ENCODE measurements at regions not wholly inside any gene's neighbourhood (a gene's known extent, or its start where the extent isn't known, plus 50 kb on each side); places are given as distances from the start of the nearest gene placed in this dataset.

- H3K4me1 ChIP-seq (ENCODE audit: control insufficient read depth in 1 of 2, insufficient read depth in 2 of 2, low read length in 2 of 2): no peaks in the 10 kb centered on the region
- POLR2A ChIA-PET: no interaction called here
- CTCF ChIA-PET: no interaction called here
- no peaks in the 10 kb centered on the region for H4K20me1 ChIP-seq (ENCODE audit: insufficient read depth)
- H3K36me3 ChIP-seq (ENCODE audit: control insufficient read depth in 1 of 2, insufficient read depth in 2 of 2, low read length in 2 of 2): no peaks in the 10 kb centered on the region
- no peaks in the 10 kb centered on the region for H3K9me2 ChIP-seq (ENCODE audit: insufficient read depth)
- no TSS peak for BruUV-seq (replicated peaks)
- no peaks in the 10 kb centered on the region; the same call in 1 of the 2 replicates for H3K27me3 ChIP-seq (ENCODE audit: insufficient read depth, low read length)
- H3K79me2 ChIP-seq (ENCODE audit: insufficient read depth, low read length): no peaks in the 10 kb centered on the region
- no peak overlapping the region for H3K9ac ChIP-seq (ENCODE audit: low read length)
- no peaks in the 10 kb centered on the region for H3K9me3 ChIP-seq (ENCODE audit: control insufficient read depth in 1 of 2, insufficient read depth in 1 of 2, low read depth in 1 of 2, low read length in 2 of 2)
- DNase-seq (ENCODE audit: low read depth, low spot score): no peak
- H2AFZ ChIP-seq (ENCODE audit: low read depth, low read length, poor library complexity, severe bottlenecking): no peak overlapping the region
- RAD21 ChIA-PET (ENCODE audit: low non-redundant PET in 1 of 2, low total read pairs in 2 of 2, uncharacterized antibody in 2 of 2, unreplicated experiment in 2 of 2): no interaction called here
- no peak for ATAC-seq
- H3K4me2 ChIP-seq (ENCODE audit: low read length): no peak overlapping the region
- H3K4me3 ChIP-seq (replicated peaks in 1 of 2; ENCODE audit: low read depth in 1 of 2, low read length in 2 of 2): no peak overlapping the region
- no peak for TF ChIP-seq EGR1 (IDR thresholded peaks at IDR 0.05; ENCODE audit: low read depth)
- TF ChIP-seq CBX3 (IDR thresholded peaks at IDR 0.05; ENCODE audit: low read depth): no peak
- no peak for TF ChIP-seq ZNF274 (IDR thresholded peaks at IDR 0.05; ENCODE audit: low read depth, low read length)
- TF ChIP-seq REST (IDR thresholded peaks at IDR 0.05; ENCODE audit: low read depth): no peak
- TF ChIP-seq SP1 (IDR thresholded peaks at IDR 0.05; ENCODE audit: low read depth): no peak
- TF ChIP-seq YY1 (IDR thresholded peaks at IDR 0.05; ENCODE audit: extremely low read depth, insufficient replicate concordance, low read depth, low read length): no peak
- no peak for TF ChIP-seq SIN3A (IDR thresholded peaks at IDR 0.05; ENCODE audit: low read depth)
- TF ChIP-seq EZH2phosphoT487 (IDR thresholded peaks at IDR 0.05; ENCODE audit: borderline replicate concordance): no peak
- no peak for TF ChIP-seq RAD21 (IDR thresholded peaks at IDR 0.05; ENCODE audit: low read depth)
- no peak for TF ChIP-seq CEBPB (IDR thresholded peaks at IDR 0.05; ENCODE audit: low read depth)
- no peak for TF ChIP-seq POLR2A (IDR thresholded peaks at IDR 0.05; ENCODE audit: borderline replicate concordance, extremely low read depth, insufficient read depth, insufficient read length)
- TF ChIP-seq ZBTB33 (IDR thresholded peaks at IDR 0.05; ENCODE audit: extremely low read depth, insufficient replicate concordance, low read length): no peak
- no peak for TF ChIP-seq ELF1 (IDR thresholded peaks at IDR 0.05; ENCODE audit: borderline replicate concordance, low read depth)
- TF ChIP-seq CTCF (IDR thresholded peaks at IDR 0.05 in 2 of 3, conservative IDR thresholded peaks at IDR 0.05 in 1 of 3; ENCODE audit: borderline replicate concordance in 1 of 3, insufficient read depth in 1 of 3, low read depth in 2 of 3, low read length in 2 of 3): no peak
- TF ChIP-seq FOSL1 (IDR thresholded peaks at IDR 0.05; ENCODE audit: low read depth): no peak
- no peak for TF ChIP-seq SRF (IDR thresholded peaks at IDR 0.05; ENCODE audit: low read depth)
- TF ChIP-seq ATF3 (IDR thresholded peaks at IDR 0.05): no peak
- TF ChIP-seq POLR2AphosphoS5 (IDR thresholded peaks at IDR 0.05; ENCODE audit: low read depth, low read length): no peak
- TF ChIP-seq TCF7L2 (IDR thresholded peaks at IDR 0.05; ENCODE audit: borderline replicate concordance, extremely low read depth, insufficient read depth, insufficient read length): no peak
- intact Hi-C loops (cut with micrococcal nuclease): no loop called here
- H3K27ac ChIP-seq (ENCODE audit: low read depth, low read length): no peak overlapping the region
Observed at GRCh38 chr16:65916995-65917394, 449.5 kb upstream of the CDH5 start.
